Adrenal gland (tissue), 5 donors: ENCODE measurements at regions not wholly inside any gene's neighbourhood (a gene's known extent, or its start where the extent isn't known, plus 50 kb on each side); places are given as distances from the start of the nearest gene placed in this dataset.

Source experiments
- POLR2A ChIP-seq, 2 donors: fragments of 450-650 bp; IDR thresholded peaks; one replicate each; pipeline ENCODE4 v1.6.1; 2017; ENCODE audit warnings: antibody characterized with exemption in 2 of 2, mild to moderate bottlenecking in 2 of 2, moderate library complexity in 1 of 2
- TF ChIP-seq, protein P1 (sequence below), 6 experiments: fragments of 450-650 bp in 4 of 6; fragments of 200-600 bp in 2 of 6; sonication (generic) in 1 of 6; IDR thresholded peaks; 1 replicate in 5 of 6; 2 replicates in 1 of 6; pipeline versions ENCODE4 v1.5.1 to v1.8.0; 2016 to 2021; ENCODE audit warnings: antibody characterized with exemption in 6 of 6, mild to moderate bottlenecking in 2 of 6, moderate library complexity in 1 of 6
- donor health status: DM: no; HTN: no; CAD: no.

DNA sequence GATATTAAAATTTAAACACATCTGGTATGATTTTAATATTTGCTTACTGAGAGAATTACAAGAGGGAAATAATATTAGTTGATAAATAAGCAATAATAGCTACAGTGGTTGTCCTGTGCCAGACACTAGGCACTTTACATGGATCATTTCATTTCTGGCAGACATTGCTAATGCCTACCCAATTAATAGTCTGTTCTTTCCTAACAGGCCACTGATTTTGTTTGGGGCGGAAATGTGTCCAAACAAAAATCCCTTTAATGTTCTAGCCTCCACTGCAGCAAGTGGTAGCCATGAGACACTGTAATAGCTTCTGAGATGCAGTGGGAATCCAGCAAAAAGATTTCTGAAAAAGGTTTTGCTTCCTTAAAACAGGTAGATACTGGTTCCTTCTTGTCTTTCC lies 527.4 kb downstream of the CSNK1G3 start:
- TF ChIP-seq, protein P1, sequence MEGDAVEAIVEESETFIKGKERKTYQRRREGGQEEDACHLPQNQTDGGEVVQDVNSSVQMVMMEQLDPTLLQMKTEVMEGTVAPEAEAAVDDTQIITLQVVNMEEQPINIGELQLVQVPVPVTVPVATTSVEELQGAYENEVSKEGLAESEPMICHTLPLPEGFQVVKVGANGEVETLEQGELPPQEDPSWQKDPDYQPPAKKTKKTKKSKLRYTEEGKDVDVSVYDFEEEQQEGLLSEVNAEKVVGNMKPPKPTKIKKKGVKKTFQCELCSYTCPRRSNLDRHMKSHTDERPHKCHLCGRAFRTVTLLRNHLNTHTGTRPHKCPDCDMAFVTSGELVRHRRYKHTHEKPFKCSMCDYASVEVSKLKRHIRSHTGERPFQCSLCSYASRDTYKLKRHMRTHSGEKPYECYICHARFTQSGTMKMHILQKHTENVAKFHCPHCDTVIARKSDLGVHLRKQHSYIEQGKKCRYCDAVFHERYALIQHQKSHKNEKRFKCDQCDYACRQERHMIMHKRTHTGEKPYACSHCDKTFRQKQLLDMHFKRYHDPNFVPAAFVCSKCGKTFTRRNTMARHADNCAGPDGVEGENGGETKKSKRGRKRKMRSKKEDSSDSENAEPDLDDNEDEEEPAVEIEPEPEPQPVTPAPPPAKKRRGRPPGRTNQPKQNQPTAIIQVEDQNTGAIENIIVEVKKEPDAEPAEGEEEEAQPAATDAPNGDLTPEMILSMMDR (IDR thresholded peaks at IDR 0.05), result no peak
- TF ChIP-seq POLR2A (IDR thresholded peaks at IDR 0.05), result no peak
